ENCODE measurements at regions not wholly inside any gene's neighbourhood (a gene's known extent, or its start where the extent isn't known, plus 50 kb on each side); places are given as distances from the start of the nearest gene placed in this dataset.

GRCh38 chr16:51816929-51817328 is 665.9 kb upstream of the SALL1 start:
- H3K27me3 ChIP-seq (ENCODE audit: control insufficient read depth, insufficient read depth, low read length): no peaks in the 10 kb centered on the region
- FAIRE-seq: no peak
- H3K4me3 ChIP-seq (ENCODE audit: low read length in 3 of 3): no peak overlapping the region
- no peaks in the 10 kb centered on the region for H3K4me1 ChIP-seq (ENCODE audit: control insufficient read depth in 2 of 3, insufficient read depth in 2 of 3, low read depth in 1 of 3, low read length in 3 of 3)
- H3K9me3 ChIP-seq (ENCODE audit: control insufficient read depth in 2 of 3, insufficient read depth in 1 of 3, low read length in 3 of 3): no peaks in the 10 kb centered on the region
- H3K9ac ChIP-seq (ENCODE audit: low read length in 3 of 3): no peak overlapping the region
- TF ChIP-seq CTCF (IDR thresholded peaks at IDR 0.05; ENCODE audit: borderline replicate concordance, extremely low read depth, insufficient read depth): no peak
- intact Hi-C loops (cut with DNase I): no loop called here
- no peak for DNase-seq
- H3K27ac ChIP-seq (ENCODE audit: low read depth in 2 of 2, low read length in 2 of 2): no peak overlapping the region
- no peaks in the 10 kb centered on the region for H3K36me3 ChIP-seq (ENCODE audit: control insufficient read depth in 2 of 3, insufficient read depth in 3 of 3, low read length in 3 of 3)

- H3K9ac ChIP-seq (ENCODE audit: low read length in 3 of 3): no peak overlapping the region
- no peak overlapping the region for H3K27ac ChIP-seq (ENCODE audit: low read depth in 2 of 2, low read length in 2 of 2)
- no peak for TF ChIP-seq CTCF (IDR thresholded peaks at IDR 0.05; ENCODE audit: borderline replicate concordance, extremely low read depth, insufficient read depth)
- intact Hi-C loops (cut with DNase I): no loop called here
- no peaks in the 10 kb centered on the region for H3K27me3 ChIP-seq (ENCODE audit: control insufficient read depth, insufficient read depth, low read length)
- FAIRE-seq (no peak), DNase-seq (no peak)
- no peaks in the 10 kb centered on the region for H3K36me3 ChIP-seq (ENCODE audit: control insufficient read depth in 2 of 3, insufficient read depth in 3 of 3, low read length in 3 of 3)
- no peaks in the 10 kb centered on the region for H3K9me3 ChIP-seq (ENCODE audit: control insufficient read depth in 2 of 3, insufficient read depth in 1 of 3, low read length in 3 of 3)
- H3K4me3 ChIP-seq (ENCODE audit: low read length in 3 of 3): no peak overlapping the region
- H3K4me1 ChIP-seq (ENCODE audit: control insufficient read depth in 2 of 3, insufficient read depth in 2 of 3, low read depth in 1 of 3, low read length in 3 of 3): no peaks in the 10 kb centered on the region
These were observed 664.5 kb upstream of the SALL1 start for GRCh38 chr16:51815523-51815922.

GRCh38 chr16:51814617-51815016 is 663.5 kb upstream of the SALL1 start:
- Histone ChIP-seq H3K9ac (ENCODE audit: low read length in 3 of 3) (no peak overlapping the region), H3K27me3 (ENCODE audit: control insufficient read depth, insufficient read depth, low read length) (no peaks in the 10 kb centered on the region), H3K4me1 (ENCODE audit: control insufficient read depth in 2 of 3, insufficient read depth in 2 of 3, low read depth in 1 of 3, low read length in 3 of 3) (no peaks in the 10 kb centered on the region), H3K9me3 (ENCODE audit: control insufficient read depth in 2 of 3, insufficient read depth in 1 of 3, low read length in 3 of 3) (no peaks in the 10 kb centered on the region), H3K4me3 (ENCODE audit: low read length in 3 of 3) (no peak overlapping the region), H3K36me3 (ENCODE audit: control insufficient read depth in 2 of 3, insufficient read depth in 3 of 3, low read length in 3 of 3) (no peaks in the 10 kb centered on the region), H3K27ac (ENCODE audit: low read depth in 2 of 2, low read length in 2 of 2) (no peak overlapping the region)
- FAIRE-seq (no peak), DNase-seq (no peak)
- intact Hi-C loops (cut with DNase I): no loop called here
- TF ChIP-seq CTCF (IDR thresholded peaks at IDR 0.05; ENCODE audit: borderline replicate concordance, extremely low read depth, insufficient read depth): no peak

- FAIRE-seq (no peak), DNase-seq (no peak)
- Histone ChIP-seq H3K27ac (ENCODE audit: low read depth in 2 of 2, low read length in 2 of 2) (no peak overlapping the region), H3K36me3 (ENCODE audit: control insufficient read depth in 2 of 3, insufficient read depth in 3 of 3, low read length in 3 of 3) (no peaks in the 10 kb centered on the region), H3K4me3 (ENCODE audit: low read length in 3 of 3) (no peak overlapping the region), H3K4me1 (ENCODE audit: control insufficient read depth in 2 of 3, insufficient read depth in 2 of 3, low read depth in 1 of 3, low read length in 3 of 3) (no peaks in the 10 kb centered on the region), H3K9me3 (ENCODE audit: control insufficient read depth in 2 of 3, insufficient read depth in 1 of 3, low read length in 3 of 3) (no peaks in the 10 kb centered on the region), H3K27me3 (ENCODE audit: control insufficient read depth, insufficient read depth, low read length) (no peaks in the 10 kb centered on the region), H3K9ac (ENCODE audit: low read length in 3 of 3) (no peak overlapping the region)
- intact Hi-C loops (cut with DNase I): no loop called here
- TF ChIP-seq CTCF (IDR thresholded peaks at IDR 0.05; ENCODE audit: borderline replicate concordance, extremely low read depth, insufficient read depth): no peak
These were observed 662.5 kb upstream of the SALL1 start for GRCh38 chr16:51813609-51814008.
